Hepatocyte (in vitro differentiated cells): ENCODE measurements at regions not wholly inside any gene's neighbourhood (a gene's known extent, or its start where the extent isn't known, plus 50 kb on each side); places are given as distances from the start of the nearest gene placed in this dataset.

ENCODE experiments used
- DNase-seq: peaks from one replicate; pipeline ENCODE4 v3.0.0-alpha.2; 2016; ENCODE audit warnings: low spot score
- H2AFZ ChIP-seq: fragments of 200-600 bp; sonication (generic); 2 replicates; pipeline ENCODE4 v1.6.0; 2016; ENCODE audit warnings: antibody characterized with exemption, mild to moderate bottlenecking
- H3K27ac ChIP-seq: fragments of 200-600 bp; sonication (generic); 2 replicates; pipeline ENCODE4 v1.5.1; 2016; ENCODE audit warnings: mild to moderate bottlenecking
- H3K27me3 ChIP-seq: fragments of 200-600 bp; sonication (generic); 2 replicates; pipeline ENCODE4 v1.6.1; 2016
- H3K36me3 ChIP-seq: fragments of 200-600 bp; sonication (generic); replicated peaks from 2 replicates; pipeline ENCODE4 v1.5.1; 2016; ENCODE audit warnings: low read depth; ENCODE audit not compliant: insufficient read depth
- H3K4me1 ChIP-seq: fragments of 200-600 bp; sonication (generic); 2 replicates; pipeline ENCODE4 v1.5.1; 2016; ENCODE audit warnings: mild to moderate bottlenecking, moderate library complexity; ENCODE audit not compliant: insufficient read depth
- H3K4me2 ChIP-seq: fragments of 200-600 bp; sonication (generic); 2 replicates; pipeline ENCODE4 v1.6.0; 2016
- H3K4me3 ChIP-seq: fragments of 200-600 bp; sonication (generic); 2 replicates; pipeline ENCODE4 v1.5.1; 2016; ENCODE audit warnings: mild to moderate bottlenecking
- H3K79me2 ChIP-seq: fragments of 200-600 bp; sonication (generic); 2 replicates; pipeline ENCODE4 v1.6.0; 2017; ENCODE audit warnings: mild to moderate bottlenecking
- H3K9me2 ChIP-seq: fragments of 200-600 bp; sonication (generic); replicated peaks from 2 replicates; pipeline ENCODE4 v1.6.0; 2017; ENCODE audit warnings: mild to moderate bottlenecking; ENCODE audit not compliant: insufficient read depth
- H3K9me3 ChIP-seq: fragments of 200-600 bp; sonication (generic); 2 replicates; pipeline ENCODE4 v1.5.1; 2016; ENCODE audit warnings: low read depth, mild to moderate bottlenecking
- H4K20me1 ChIP-seq: fragments of 200-600 bp; sonication (generic); 2 replicates; pipeline ENCODE4 v1.6.0; 2016; ENCODE audit warnings: mild to moderate bottlenecking; ENCODE audit not compliant: insufficient read depth, poor library complexity, severe bottlenecking
- EZH2 ChIP-seq: fragments of 200-600 bp; sonication (generic); IDR thresholded peaks from 2 replicates; pipeline ENCODE4 v1.6.1; 2016; ENCODE audit warnings: antibody characterized with exemption, mild to moderate bottlenecking, borderline replicate concordance
- EZH2phosphoT487 ChIP-seq: fragments of 200-600 bp; sonication (generic); IDR thresholded peaks from one replicate; pipeline ENCODE4 v1.6.1; 2018; ENCODE audit warnings: antibody characterized with exemption, mild to moderate bottlenecking, low read depth, moderate library complexity; ENCODE audit not compliant: unreplicated experiment, severe bottlenecking
- WGBS: methylation state at CpG from one replicate; pipeline ENCODE4 v1.1.6; 2016; ENCODE audit warnings: low lambda C conversion rate; ENCODE audit errors: missing lambda C conversion rate; 5-methylcytosine and 5-hydroxymethylcytosine counted together
- TF ChIP-seq, protein P1 (sequence below): fragments of 200-600 bp; sonication (generic); IDR thresholded peaks from 2 replicates; pipeline ENCODE4 v1.5.1; 2016; ENCODE audit warnings: antibody characterized with exemption, mild to moderate bottlenecking; ENCODE audit not compliant: poor library complexity

DNA sequence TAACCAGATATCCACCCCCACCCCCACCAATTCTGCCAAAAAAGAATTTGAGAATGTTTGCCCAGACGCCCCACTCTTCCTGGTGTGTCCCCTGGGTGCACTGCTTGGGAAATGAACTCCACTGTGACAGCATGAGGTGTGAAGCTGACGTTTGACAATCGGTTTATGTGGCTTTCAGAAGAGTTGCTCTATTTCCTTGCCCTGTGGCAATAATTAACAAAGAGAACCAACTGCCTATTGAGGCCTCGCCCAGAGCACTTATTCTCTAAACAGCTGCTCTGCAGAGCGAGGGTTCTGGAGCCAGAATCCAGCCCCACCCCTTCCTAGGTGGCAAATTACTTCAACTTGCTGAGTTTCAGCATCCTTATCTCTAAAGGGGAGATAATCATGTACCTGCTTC is 115.8 kb upstream of the SIX3 start:
- Histone ChIP-seq H3K79me2 (no peaks in the 10 kb centered on the region), H3K27ac (no peak overlapping the region), H4K20me1 (no peaks in the 10 kb centered on the region), H3K4me1 (no peaks in the 10 kb centered on the region), H3K9me3 (no peaks in the 10 kb centered on the region), H3K4me3 (no peak overlapping the region), H3K9me2 (no peaks in the 10 kb centered on the region), H2AFZ (no peak overlapping the region), H3K27me3 (no peaks in the 10 kb centered on the region), H3K36me3 (no peaks in the 10 kb centered on the region), H3K4me2 (no peak overlapping the region)
- WGBS, result 29% methylated on average over 5 of the region's 5 CpGs
- no peak for TF ChIP-seq EZH2phosphoT487
- TF ChIP-seq EZH2, result no peak
- TF ChIP-seq, protein P1, sequence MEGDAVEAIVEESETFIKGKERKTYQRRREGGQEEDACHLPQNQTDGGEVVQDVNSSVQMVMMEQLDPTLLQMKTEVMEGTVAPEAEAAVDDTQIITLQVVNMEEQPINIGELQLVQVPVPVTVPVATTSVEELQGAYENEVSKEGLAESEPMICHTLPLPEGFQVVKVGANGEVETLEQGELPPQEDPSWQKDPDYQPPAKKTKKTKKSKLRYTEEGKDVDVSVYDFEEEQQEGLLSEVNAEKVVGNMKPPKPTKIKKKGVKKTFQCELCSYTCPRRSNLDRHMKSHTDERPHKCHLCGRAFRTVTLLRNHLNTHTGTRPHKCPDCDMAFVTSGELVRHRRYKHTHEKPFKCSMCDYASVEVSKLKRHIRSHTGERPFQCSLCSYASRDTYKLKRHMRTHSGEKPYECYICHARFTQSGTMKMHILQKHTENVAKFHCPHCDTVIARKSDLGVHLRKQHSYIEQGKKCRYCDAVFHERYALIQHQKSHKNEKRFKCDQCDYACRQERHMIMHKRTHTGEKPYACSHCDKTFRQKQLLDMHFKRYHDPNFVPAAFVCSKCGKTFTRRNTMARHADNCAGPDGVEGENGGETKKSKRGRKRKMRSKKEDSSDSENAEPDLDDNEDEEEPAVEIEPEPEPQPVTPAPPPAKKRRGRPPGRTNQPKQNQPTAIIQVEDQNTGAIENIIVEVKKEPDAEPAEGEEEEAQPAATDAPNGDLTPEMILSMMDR, result no peak
- peak; percentile 24 for DNase-seq

- Histone ChIP-seq H2AFZ (no peak overlapping the region), H3K4me1 (no peaks in the 10 kb centered on the region), H3K4me3 (no peak overlapping the region), H3K9me3 (no peaks in the 10 kb centered on the region), H3K4me2 (no peak overlapping the region), H4K20me1 (no peaks in the 10 kb centered on the region), H3K9me2 (no peaks in the 10 kb centered on the region), H3K27ac (no peak overlapping the region), H3K36me3 (no peaks in the 10 kb centered on the region), H3K79me2 (no peaks in the 10 kb centered on the region), H3K27me3 (no peaks in the 10 kb centered on the region)
- TF ChIP-seq EZH2phosphoT487 (no peak), EZH2 (no peak)
- TF ChIP-seq, protein P1, result no peak
- DNase-seq, result no peak
- 77% methylated on average over 3 of the region's 3 CpGs for WGBS
Observed at GRCh38 chr2:44826601-44827000, 114.9 kb upstream of the SIX3 start.

GRCh38 chr2:44829771-44830170 is 111.7 kb upstream of the SIX3 start:
- 89% methylated on average over 7 of the region's 7 CpGs for WGBS
- no peak overlapping the region for H3K4me2 ChIP-seq
- H3K4me3 ChIP-seq, result no peak overlapping the region
- no peak for DNase-seq
- no peaks in the 10 kb centered on the region for H3K4me1 ChIP-seq
- no peak overlapping the region for H2AFZ ChIP-seq
- no peaks in the 10 kb centered on the region for H3K27me3 ChIP-seq
- no peaks in the 10 kb centered on the region for H3K79me2 ChIP-seq
- no peaks in the 10 kb centered on the region for H3K9me3 ChIP-seq
- no peak overlapping the region for H3K27ac ChIP-seq
- TF ChIP-seq EZH2, result no peak
- TF ChIP-seq EZH2phosphoT487, result no peak
- TF ChIP-seq, protein P1, result no peak
- no peaks in the 10 kb centered on the region for H3K9me2 ChIP-seq
- H3K36me3 ChIP-seq, result no peaks in the 10 kb centered on the region
- no peaks in the 10 kb centered on the region for H4K20me1 ChIP-seq
